Neural progenitor cell (in vitro differentiated cells): ENCODE measurements at regions not wholly inside any gene's neighbourhood (a gene's known extent, or its start where the extent isn't known, plus 50 kb on each side); places are given as distances from the start of the nearest gene placed in this dataset.

Experiments
- DNase-seq: peaks from one replicate; pipeline ENCODE4 v3.0.0-alpha.2; 2016; ENCODE audit warnings: low spot score
- H2AFZ ChIP-seq: fragments of 200-600 bp; sonication (generic); replicated peaks from 2 replicates; pipeline ENCODE4 v1.6.1; 2016; ENCODE audit warnings: antibody characterized with exemption
- H3F3A ChIP-seq: fragments of 200-600 bp; sonication (generic); 2 replicates; pipeline ENCODE4 v1.6.1; 2016; ENCODE audit warnings: antibody characterized with exemption, low read depth
- H3K27ac ChIP-seq: fragments of 200-600 bp; sonication (generic); 2 replicates; pipeline ENCODE4 v1.5.1; 2016; ENCODE audit warnings: mild to moderate bottlenecking
- H3K27me3 ChIP-seq: fragments of 200-600 bp; sonication (generic); 2 replicates; pipeline ENCODE4 v1.6.1; 2016; ENCODE audit warnings: mild to moderate bottlenecking, moderate library complexity
- H3K36me3 ChIP-seq: fragments of 200-600 bp; sonication (generic); 2 replicates; pipeline ENCODE4 v1.5.1; 2016
- H3K4me1 ChIP-seq: fragments of 200-600 bp; sonication (generic); 2 replicates; pipeline ENCODE4 v1.6.1; 2016; ENCODE audit warnings: mixed run types
- H3K4me2 ChIP-seq: fragments of 200-600 bp; sonication (generic); 2 replicates; pipeline ENCODE4 v1.6.1; 2016
- H3K4me3 ChIP-seq: fragments of 200-600 bp; sonication (generic); 2 replicates; pipeline ENCODE4 v1.5.1; 2016
- H3K79me2 ChIP-seq: fragments of 200-600 bp; sonication (generic); 2 replicates; pipeline ENCODE4 v1.6.1; 2016; ENCODE audit warnings: low read depth
- H3K9ac ChIP-seq: fragments of 200-600 bp; sonication (generic); 2 replicates; pipeline ENCODE4 v1.6.1; 2016
- H3K9me3 ChIP-seq: fragments of 200-600 bp; sonication (generic); 2 replicates; pipeline ENCODE4 v1.5.1; 2016; ENCODE audit warnings: low read depth
- H4K20me1 ChIP-seq: fragments of 200-600 bp; sonication (generic); 2 replicates; pipeline ENCODE4 v1.6.1; 2016; ENCODE audit warnings: low read depth
- H3K27ac Mint-ChIP-seq: 3 replicates; pipeline ENCODE4 v1.8.0; 2021; ENCODE audit warnings: mixed read lengths
- H3K27me3 Mint-ChIP-seq: 2 replicates; pipeline ENCODE4 v1.8.0; 2022; ENCODE audit warnings: low read depth, mild to moderate bottlenecking, inconsistent platforms, moderate library complexity, mixed read lengths; ENCODE audit not compliant: insufficient read depth
- H3K36me3 Mint-ChIP-seq: 3 replicates; pipeline ENCODE4 v1.8.0; 2021; ENCODE audit warnings: mixed read lengths
- H3K4me1 Mint-ChIP-seq: 3 replicates; pipeline ENCODE4 v1.8.0; 2021; ENCODE audit warnings: mixed read lengths
- H3K4me3 Mint-ChIP-seq: 3 replicates; pipeline ENCODE4 v1.8.0; 2021; ENCODE audit warnings: mild to moderate bottlenecking, moderate library complexity, mixed read lengths
- H3K9me3 Mint-ChIP-seq: 3 replicates; pipeline ENCODE4 v1.8.0; 2020; ENCODE audit warnings: mixed read lengths
- EZH2 ChIP-seq: fragments of 200-600 bp; sonication (generic); IDR thresholded peaks from 2 replicates; pipeline ENCODE4 v1.6.1; 2017; ENCODE audit warnings: antibody characterized with exemption, mild to moderate bottlenecking, moderate library complexity
- EZH2phosphoT487 ChIP-seq: fragments of 200-600 bp; sonication (generic); IDR thresholded peaks from 2 replicates; pipeline ENCODE4 v1.6.1; 2017; ENCODE audit warnings: antibody characterized with exemption
- TF ChIP-seq, protein P1 (sequence below): fragments of 200-600 bp; sonication (generic); IDR thresholded peaks from 2 replicates; pipeline ENCODE4 v1.5.1; 2017; ENCODE audit warnings: antibody characterized with exemption, mild to moderate bottlenecking

DNA sequence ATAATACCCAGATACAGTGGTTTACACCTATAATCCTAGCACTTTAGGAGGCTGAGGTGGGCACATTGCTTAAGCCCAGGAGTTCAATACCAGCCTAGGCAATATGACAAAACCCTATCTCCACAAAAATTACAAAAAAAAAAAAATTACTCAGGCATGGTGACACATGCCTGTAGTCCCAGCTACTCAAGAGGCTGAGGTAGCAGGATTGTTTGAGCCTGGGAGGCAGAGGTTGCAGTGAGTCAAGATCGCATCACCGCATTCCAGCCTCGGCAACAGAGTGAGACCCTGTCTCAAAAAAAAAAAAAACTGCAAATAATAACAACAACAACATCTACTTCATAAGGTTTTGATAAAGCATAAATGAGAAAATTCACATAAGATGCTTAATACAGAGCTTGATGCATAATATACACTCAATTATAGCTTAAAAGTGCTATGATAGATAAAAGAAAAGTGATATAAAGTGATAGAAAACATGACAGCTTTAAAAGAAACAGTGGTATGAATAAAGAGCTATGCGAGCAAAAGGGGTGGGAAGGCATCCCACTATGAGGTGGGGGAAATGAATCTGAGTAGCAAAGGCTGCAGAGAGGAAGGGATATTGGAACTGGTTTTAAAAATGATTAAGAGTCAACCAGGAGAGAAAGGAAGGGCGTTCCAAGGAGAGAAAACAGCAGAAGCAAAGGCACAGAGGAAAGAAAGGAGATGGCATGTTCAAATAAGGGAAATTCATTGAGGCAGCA lies 197.6 kb downstream of the KIF18A start:
- H3K4me2 ChIP-seq, result no peak overlapping the region
- no peaks in the 10 kb centered on the region for H3F3A ChIP-seq
- no peaks in the 10 kb centered on the region for H3K79me2 ChIP-seq
- H3K9me3 ChIP-seq, result no peaks in the 10 kb centered on the region
- Mint-ChIP-seq H3K4me1 (no peaks in the 10 kb centered on the region), H3K27ac (no peak overlapping the region), H3K36me3 (no peaks in the 10 kb centered on the region), H3K9me3 (no peaks in the 10 kb centered on the region), H3K4me3 (no peak overlapping the region), H3K27me3 (peaks cover 2% of the 10 kb centered on the region)
- H3K4me1 ChIP-seq, result peaks cover 2% of the 10 kb centered on the region
- no peaks in the 10 kb centered on the region for H3K36me3 ChIP-seq
- no peak overlapping the region for H2AFZ ChIP-seq
- no peaks in the 10 kb centered on the region for H3K27me3 ChIP-seq
- H3K9ac ChIP-seq, result no peak overlapping the region
- H3K27ac ChIP-seq, result no peak overlapping the region
- no peak for TF ChIP-seq EZH2phosphoT487
- H3K4me3 ChIP-seq, result no peak overlapping the region
- no peak for DNase-seq
- no peaks in the 10 kb centered on the region for H4K20me1 ChIP-seq

- Histone ChIP-seq H2AFZ (no peak overlapping the region), H3K4me2 (no peak overlapping the region), H3K9ac (no peak overlapping the region), H3K4me3 (no peak overlapping the region), H3K79me2 (no peaks in the 10 kb centered on the region), H3K27ac (no peak overlapping the region), H3F3A (no peaks in the 10 kb centered on the region), H3K4me1 (peaks cover 2% of the 10 kb centered on the region), H3K9me3 (no peaks in the 10 kb centered on the region), H3K36me3 (no peaks in the 10 kb centered on the region), H4K20me1 (no peaks in the 10 kb centered on the region), H3K27me3 (no peaks in the 10 kb centered on the region)
- Mint-ChIP-seq H3K4me1 (no peaks in the 10 kb centered on the region), H3K9me3 (no peaks in the 10 kb centered on the region), H3K4me3 (no peak overlapping the region), H3K27ac (no peak overlapping the region), H3K36me3 (no peaks in the 10 kb centered on the region), H3K27me3 (no peaks in the 10 kb centered on the region)
- DNase-seq, result no peak
- TF ChIP-seq, protein P1, sequence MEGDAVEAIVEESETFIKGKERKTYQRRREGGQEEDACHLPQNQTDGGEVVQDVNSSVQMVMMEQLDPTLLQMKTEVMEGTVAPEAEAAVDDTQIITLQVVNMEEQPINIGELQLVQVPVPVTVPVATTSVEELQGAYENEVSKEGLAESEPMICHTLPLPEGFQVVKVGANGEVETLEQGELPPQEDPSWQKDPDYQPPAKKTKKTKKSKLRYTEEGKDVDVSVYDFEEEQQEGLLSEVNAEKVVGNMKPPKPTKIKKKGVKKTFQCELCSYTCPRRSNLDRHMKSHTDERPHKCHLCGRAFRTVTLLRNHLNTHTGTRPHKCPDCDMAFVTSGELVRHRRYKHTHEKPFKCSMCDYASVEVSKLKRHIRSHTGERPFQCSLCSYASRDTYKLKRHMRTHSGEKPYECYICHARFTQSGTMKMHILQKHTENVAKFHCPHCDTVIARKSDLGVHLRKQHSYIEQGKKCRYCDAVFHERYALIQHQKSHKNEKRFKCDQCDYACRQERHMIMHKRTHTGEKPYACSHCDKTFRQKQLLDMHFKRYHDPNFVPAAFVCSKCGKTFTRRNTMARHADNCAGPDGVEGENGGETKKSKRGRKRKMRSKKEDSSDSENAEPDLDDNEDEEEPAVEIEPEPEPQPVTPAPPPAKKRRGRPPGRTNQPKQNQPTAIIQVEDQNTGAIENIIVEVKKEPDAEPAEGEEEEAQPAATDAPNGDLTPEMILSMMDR, result no peak
- TF ChIP-seq EZH2phosphoT487, result no peak
- TF ChIP-seq EZH2, result no peak
These were observed 198.6 kb downstream of the KIF18A start for GRCh38 chr11:27909386-27909785.

DNA sequence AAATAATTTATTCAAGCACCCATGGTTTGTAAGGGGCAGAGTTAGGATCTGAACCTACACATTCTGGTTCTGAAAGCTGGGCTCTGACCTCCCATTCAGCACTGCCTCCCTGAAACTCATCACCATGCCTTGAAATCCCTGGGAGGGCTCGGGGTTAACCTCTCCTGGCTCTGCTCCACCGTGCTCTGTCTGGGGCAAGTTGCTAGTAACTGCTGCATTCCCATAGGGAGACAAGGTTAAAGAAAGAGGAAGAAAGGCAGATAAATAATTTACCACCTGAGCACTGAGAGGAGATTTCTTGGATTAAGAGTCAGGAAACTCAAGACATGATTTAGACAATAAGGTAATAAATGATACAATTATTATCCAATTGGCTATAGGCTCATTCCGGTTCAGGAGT lies 199.3 kb downstream of the KIF18A start:
- no peaks in the 10 kb centered on the region for H3K4me1 Mint-ChIP-seq

DNA sequence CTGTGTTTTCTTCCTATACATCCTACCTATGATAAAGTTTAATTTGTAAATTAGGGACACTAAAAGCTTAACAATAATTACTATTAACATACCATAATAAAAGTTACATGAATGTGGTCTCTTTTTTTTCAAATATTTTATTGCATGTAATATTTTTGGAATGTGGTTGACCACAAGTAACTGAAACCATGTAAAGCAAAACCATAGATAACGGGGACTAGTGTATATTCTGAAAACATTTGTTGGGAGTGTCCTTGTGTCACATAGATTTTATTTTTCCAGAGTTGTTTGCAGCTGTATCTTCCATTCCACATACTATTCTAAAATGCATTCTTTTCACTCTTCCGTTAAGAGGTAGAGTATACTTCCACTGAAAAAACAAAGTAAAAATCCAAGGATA lies 200.4 kb downstream of the KIF18A start:
- H3K4me2 ChIP-seq, result no peak overlapping the region
- H3K36me3 ChIP-seq, result no peaks in the 10 kb centered on the region
- no peak overlapping the region for H2AFZ ChIP-seq
- H3K4me3 ChIP-seq, result no peak overlapping the region
- H4K20me1 ChIP-seq, result no peaks in the 10 kb centered on the region
- no peaks in the 10 kb centered on the region for H3K9me3 ChIP-seq
- H3K27me3 ChIP-seq, result no peaks in the 10 kb centered on the region
- Mint-ChIP-seq H3K4me3 (no peak overlapping the region), H3K4me1 (no peaks in the 10 kb centered on the region), H3K27ac (no peak overlapping the region), H3K36me3 (no peaks in the 10 kb centered on the region), H3K9me3 (no peaks in the 10 kb centered on the region), H3K27me3 (no peaks in the 10 kb centered on the region)
- no peak overlapping the region for H3K9ac ChIP-seq
- no peak overlapping the region for H3K27ac ChIP-seq
- H3K79me2 ChIP-seq, result no peaks in the 10 kb centered on the region
- H3F3A ChIP-seq, result no peaks in the 10 kb centered on the region
- H3K4me1 ChIP-seq, result no peaks in the 10 kb centered on the region
- no peak for TF ChIP-seq EZH2
- no peak for DNase-seq

More for the DNA sequence above, 199.3 kb downstream of the KIF18A start:
- Mint-ChIP-seq H3K27ac (no peak overlapping the region), H3K4me3 (no peak overlapping the region), H3K36me3 (no peaks in the 10 kb centered on the region), H3K9me3 (no peaks in the 10 kb centered on the region), H3K27me3 (no peaks in the 10 kb centered on the region)
- H3K27me3 ChIP-seq, result no peaks in the 10 kb centered on the region
- no peaks in the 10 kb centered on the region for H3K9me3 ChIP-seq
- no peaks in the 10 kb centered on the region for H4K20me1 ChIP-seq
- no peak overlapping the region for H3K27ac ChIP-seq
- TF ChIP-seq EZH2 (no peak), EZH2phosphoT487 (no peak)
- TF ChIP-seq, protein P1, result no peak
- H3K4me2 ChIP-seq, result no peak overlapping the region
- no peaks in the 10 kb centered on the region for H3K79me2 ChIP-seq
- no peak for DNase-seq
- H3K4me3 ChIP-seq, result no peak overlapping the region
- no peaks in the 10 kb centered on the region for H3K36me3 ChIP-seq
- no peak overlapping the region for H3K9ac ChIP-seq
- peaks cover 2% of the 10 kb centered on the region for H3K4me1 ChIP-seq
- H3F3A ChIP-seq, result no peaks in the 10 kb centered on the region
- H2AFZ ChIP-seq, result no peak overlapping the region
